Eye (tissue), 1 donor: ENCODE measurements at regions not wholly inside any gene's neighbourhood (a gene's known extent, or its start where the extent isn't known, plus 50 kb on each side); places are given as distances from the start of the nearest gene placed in this dataset.

Experiments used
- DNase-seq: peaks from one replicate; pipeline ENCODE4 v3.0.0-alpha.2; 2015

DNA sequence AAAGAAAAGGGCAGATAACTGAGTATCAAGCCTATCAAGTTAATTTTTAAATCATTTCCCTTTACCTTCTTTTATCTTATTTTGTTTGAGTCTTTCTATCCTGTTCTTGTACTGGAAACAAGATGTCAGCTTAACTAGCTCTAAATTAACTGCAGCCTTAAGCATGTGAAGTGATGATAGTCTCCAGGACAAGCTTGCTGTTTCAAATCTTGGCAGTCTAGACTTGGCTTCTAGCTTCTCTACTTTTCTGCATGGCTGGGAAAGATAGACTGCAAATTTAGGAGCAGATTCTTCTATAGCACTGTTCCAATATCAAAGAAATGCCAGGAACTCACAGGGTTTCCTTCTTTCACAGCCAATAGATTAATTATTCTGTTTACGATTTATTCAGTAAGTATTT is 1034.4 kb downstream of the TUSC7 start:
- DNase-seq: no peak

DNA sequence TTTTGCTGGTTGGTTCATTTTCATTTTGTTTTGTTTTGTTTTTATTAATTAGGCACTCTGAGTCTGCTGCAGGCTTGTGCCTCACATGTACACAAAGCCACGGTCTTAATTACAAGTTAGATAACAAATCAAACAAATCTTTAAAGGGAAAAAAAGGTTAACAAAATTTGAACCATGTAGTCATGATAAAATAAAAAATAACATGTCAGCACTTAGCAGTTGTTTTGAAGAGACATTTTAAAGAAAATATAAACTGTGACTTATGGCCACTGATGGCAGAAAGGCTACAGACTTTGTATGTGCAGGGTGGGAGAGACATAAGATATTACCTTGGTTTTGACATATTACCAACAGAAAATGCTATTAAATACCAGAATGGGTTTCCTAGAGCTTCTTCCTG is 1035.4 kb downstream of the TUSC7 start:
- no peak for DNase-seq

DNA sequence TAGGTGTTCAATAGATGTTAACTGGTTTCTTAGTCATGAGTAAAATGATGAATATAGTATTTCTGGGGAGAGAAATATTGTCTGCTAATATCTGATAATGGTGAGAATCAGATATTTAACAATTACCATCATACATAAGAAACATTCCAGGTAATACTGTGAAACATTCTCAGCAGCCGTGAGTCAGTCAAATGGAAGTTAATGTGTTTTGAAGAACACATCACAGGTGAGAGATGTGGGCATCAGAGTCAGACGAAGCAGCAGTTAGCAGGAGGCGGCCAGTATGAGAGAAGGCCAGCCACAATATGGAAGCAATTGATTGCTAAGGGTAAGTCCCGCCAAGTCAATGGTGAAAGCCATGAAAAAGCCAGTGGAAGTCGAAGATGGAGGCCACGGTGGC is 1035.9 kb downstream of the TUSC7 start:
- DNase-seq: no peak

DNA sequence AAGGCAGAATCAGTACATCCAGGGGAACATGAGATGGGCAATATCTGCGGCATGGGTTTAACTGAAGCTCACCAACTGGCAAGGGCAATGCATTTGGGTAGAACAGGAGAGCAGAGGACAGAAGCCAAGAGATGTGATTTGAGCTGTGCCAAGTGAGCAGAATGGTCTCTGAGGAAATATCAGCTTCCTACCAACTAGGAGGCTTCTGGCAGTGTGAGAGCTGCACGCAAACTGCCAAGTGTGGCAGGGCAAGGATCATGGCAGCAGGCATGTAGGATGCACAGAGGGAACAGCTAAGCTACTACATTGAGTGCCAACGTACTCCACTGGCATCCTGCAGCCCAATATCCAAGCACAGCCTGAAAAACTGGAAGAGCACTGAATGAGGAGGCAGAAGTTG is 1036.5 kb downstream of the TUSC7 start:
- no peak for DNase-seq

DNA sequence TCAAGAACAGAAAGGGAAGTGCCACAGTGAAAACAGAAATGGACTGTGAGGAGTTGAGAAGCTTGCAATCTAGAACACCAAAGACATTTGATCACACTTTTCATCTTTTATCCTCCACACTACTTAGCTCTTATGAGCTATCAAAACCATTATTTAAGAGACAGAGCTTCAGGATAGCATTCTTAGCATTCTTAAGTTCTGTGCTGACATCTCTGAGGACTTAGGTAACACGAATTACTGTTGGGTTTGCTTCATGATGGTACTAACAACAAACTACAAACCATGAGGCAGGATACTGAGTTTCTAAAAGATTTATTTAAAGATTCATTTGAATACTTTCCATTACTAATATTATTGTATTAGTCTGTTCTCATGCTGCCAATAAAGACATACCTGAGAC is 1038.6 kb downstream of the TUSC7 start:
- DNase-seq: no peak

DNA sequence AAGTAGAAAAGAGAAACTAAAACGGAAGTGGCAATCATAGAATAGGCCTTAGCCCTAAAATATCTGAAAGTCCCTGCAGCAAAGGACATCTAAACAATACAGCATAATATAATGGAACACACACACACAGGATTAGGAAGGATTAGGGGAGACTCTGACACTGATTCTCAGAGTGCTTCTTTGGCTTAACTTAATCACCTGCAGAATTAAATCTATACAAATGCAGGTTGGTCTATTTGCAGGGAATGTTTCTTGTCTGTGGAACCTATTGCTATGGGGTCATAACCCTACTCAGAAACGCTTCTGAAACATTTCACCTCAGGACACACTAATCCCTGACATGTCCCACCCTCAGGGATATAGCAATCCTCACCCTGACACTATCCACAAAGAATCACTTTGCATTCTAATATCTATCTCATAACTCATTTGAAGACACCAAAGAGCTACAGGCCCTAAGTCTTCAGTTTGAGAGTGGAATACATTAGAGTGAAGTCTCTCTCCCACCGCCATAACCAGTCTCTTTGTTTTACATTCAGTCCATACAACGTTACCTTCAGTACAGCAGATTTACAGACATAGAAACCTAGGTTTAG is 1041.2 kb downstream of the TUSC7 start:
- no peak for DNase-seq

DNA sequence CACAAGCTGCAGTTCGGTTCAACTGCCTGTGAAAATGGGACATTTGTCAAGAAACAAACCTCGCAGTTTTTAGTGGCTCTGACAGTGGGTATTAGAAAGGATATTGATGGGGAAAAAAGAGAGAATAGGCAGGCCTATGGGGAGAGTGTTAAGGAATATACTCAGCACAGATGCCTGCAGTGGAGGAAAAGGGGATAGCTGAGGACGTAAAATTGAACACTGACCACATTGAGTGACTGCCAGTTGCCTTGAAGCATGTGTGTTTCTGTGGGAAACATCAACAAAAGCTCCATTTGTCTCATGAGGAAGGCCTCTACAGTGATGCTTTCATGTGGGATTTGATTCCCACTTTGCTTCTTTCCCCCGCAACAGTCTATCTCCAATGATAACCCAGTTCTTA is 1042.1 kb downstream of the TUSC7 start:
- no peak for DNase-seq

GRCh38 chr3:117752984-117753717 is 1043.6 kb downstream of the TUSC7 start:
- no peak for DNase-seq

DNA sequence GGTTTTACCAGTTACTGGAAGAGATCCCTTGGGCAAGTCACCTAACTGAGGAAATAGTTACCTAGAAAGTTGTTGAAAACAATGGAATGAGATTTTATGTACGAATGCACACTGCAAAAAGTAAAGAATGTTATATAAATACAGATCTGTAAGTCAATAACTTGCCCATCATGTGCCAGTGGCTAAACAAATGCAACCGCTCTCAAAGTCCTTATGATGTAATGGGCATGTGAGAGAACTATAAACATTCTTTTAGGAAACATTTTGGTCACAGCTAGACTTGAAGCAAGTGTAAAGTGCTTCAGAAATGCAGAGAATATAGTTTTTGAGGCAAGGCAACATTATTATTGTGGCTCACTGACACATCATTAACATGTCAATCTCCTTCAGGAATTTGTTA is 1044.5 kb downstream of the TUSC7 start:
- DNase-seq: no peak

DNA sequence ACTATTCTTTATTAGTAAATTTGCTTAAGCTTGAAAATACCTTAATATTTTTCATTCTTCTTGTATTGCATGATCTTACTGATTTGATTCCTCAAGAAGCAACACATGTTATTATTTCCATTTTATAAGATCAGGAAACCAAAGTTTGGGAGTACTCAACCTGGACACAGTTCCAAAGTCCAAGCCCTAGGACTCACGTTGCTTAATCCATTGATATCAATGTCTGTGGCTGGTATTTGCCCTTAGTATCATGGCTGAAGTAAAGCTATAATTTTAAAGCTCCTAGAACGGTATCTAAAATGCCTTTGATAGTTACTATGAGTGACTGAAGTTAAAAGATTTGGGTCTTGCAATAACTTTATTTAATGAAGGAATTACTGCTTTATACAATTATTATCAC is 1045.3 kb downstream of the TUSC7 start:
- no peak for DNase-seq

- peak; percentile 29 for DNase-seq
These were observed 1047.0 kb downstream of the TUSC7 start for GRCh38 chr3:117756563-117756962.

DNA sequence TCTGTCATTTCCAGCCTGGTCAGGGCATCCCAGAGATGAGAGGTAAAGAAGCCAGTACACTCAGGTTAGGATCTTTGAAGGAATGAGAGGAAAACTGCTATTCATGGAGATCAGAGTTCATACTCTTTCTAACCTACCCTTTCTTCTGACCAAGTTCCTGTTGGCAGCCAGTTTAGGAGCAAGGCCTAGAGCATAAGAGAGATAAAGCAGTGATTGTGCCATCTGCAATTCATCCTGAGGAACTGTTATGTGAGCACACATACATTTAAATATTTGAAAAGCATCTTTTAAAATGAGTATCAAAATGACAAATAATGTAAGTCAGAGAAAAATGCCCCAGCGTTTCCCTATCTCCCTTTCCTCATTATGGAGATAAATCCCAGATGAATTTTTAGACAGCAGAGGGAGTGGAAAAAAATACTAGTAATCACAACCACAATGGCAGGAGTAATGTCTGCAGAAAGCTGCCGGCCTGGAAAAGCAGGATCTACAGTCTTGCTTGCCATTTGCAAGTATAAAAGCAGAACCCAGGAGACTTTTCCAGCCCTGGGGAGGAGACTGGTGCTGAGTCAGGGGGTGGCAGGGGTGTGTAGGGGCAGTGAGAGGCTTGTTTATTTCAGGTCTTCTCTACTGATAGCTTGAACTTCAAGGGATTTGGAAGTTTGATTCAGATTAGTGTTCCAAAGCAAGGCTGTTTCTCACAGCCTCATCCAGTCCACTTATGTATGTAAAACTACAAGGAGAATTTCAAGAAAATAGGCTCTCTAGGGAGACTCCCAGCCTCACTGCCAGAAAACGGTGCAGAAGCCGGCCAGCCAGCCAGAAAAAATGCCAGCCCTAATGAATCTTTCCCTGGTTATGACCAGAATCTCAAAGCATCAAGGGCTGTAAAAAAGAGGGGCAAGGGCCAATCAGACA is 1052.4 kb downstream of the TUSC7 start:
- peak; percentile 42 for DNase-seq

- peak; percentile 56 for DNase-seq
These were observed 1053.0 kb downstream of the TUSC7 start for GRCh38 chr3:117762621-117763037.

DNA sequence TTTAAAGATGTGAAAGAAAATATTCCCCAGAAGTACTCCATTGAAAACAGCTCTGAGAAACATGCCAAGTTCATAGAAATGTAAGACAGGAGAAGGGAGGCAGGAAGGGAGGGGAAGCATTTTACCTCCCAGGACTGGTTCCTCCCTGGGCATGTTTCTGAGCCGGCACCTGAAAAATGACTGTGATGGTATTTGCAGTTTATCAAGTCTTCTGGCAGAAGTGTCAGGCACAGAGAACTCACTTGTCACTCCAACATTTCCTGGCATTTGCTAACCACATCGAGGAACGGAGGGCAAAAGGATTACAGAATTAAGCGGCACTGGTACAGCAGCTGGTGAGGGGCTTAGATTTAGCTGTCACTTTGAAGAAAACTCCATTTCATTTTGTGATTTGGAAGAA is 1054.0 kb downstream of the TUSC7 start:
- DNase-seq: peak; percentile 26

DNA sequence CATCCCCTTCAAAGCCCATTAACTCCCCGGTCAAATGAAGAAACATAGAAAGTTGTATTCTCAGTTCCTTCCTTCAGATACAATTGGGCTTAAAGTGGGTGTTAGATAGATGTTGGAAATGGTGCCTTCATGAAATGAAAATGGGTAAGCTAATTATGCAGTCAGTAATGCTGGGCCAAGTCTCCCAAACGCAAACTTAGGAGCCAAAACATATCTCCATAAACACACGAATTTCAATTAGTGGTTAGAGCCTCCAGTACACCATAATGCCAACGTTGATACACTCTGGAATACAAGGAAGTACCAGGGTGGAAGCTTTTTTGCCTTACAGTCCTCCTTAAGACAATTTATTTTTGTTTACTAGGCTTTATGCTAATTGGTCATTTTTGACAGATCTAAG is 1059.0 kb downstream of the TUSC7 start:
- no peak for DNase-seq

DNA sequence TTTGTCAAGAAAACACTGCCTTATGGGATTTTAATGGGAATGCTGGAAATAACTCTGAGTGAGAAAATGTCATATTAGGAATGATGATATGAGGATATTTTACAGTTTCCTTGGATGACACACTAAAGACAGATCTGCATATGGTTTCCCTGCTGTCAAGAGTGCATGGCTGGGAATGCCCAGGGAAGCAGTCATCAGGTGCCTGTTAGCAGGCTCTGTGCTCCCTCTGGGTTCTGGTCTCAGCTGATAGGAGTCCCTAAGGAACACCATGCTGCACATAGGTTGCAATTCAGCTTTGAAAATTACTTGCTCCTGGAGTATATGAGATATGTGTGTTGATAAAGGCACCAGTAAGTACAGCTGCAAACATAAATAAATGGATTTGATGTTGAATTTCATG is 1064.6 kb downstream of the TUSC7 start:
- DNase-seq: no peak

DNA sequence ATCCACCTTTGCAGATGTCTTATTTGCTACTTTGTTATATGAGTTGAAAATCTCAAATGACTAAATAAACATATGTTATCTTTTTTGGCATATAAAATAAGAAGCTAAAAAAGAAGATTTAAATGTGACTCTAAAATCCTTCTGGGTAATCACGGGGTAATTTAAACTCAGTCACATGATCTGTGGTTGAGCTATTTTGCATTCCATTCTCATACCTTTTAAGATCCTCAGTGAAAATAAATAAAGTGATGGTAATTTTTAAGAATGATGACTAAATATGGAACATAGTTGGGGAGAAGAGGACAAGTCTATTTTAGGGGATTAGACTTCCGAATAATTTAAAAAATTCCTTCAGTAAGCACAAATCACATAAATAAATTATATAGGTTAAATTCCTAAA is 1076.8 kb downstream of the TUSC7 start:
- no peak for DNase-seq

- peak; percentile 75 for DNase-seq
These were observed 1078.5 kb downstream of the TUSC7 start for GRCh38 chr3:117788061-117788460.

GRCh38 chr3:117788506-117788905 is 1078.9 kb downstream of the TUSC7 start:
- no peak for DNase-seq

DNA sequence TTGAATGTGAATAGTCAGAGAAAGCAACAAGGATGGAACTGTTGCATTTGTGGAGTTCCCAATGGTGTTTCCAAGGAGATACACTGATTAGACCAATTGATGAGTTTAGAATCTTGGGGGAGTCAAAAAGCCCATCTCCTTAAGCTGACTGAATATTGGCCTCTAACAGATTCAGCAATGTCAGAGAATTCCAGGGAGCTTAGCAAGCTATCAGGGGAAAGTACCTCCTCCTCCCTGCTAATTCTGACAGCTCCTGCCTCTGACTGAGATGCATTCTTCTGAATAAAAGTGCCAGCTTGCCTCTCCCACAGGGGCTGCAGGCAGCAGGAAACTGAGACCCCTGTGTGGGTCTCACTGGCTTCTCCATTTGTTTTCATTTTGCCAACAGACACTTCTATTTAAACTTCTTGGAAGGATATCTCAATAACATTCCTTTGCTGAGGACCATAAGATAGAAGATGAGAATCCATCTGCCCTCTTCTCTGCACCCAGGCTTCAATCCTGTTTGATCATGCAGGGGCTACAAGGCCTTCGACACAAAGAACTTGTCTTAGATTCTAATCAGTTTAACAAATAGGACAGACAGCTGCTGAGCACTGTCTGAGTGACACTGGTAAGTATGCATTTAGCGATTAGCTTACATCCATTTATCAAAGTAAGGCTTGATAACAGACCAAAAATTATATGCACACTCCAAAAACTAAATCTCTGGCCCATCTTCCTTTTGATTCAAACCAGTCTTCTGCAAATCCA is 1080.8 kb downstream of the TUSC7 start:
- DNase-seq: peak; percentile 52

- no peak for DNase-seq
These were observed 1084.2 kb downstream of the TUSC7 start for GRCh38 chr3:117793622-117794265.

DNA sequence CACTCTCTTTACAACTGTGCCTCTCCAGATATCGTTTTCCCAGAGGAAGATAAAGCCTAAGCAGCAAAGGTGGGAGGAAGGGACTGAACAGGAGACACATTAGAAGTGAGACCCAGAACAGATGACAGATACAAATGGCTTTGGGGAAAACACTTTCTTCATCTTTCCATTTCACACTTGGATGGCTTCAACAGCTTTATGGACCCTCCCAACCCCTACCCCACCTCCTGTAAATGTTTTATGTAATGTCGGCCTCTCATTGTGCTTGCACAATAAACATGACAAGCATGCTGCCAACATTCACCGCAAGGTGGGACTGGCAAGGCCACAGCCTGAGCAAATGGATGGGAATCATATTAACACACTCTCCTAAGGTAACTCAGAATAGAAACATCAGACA is 1088.6 kb downstream of the TUSC7 start:
- peak; percentile 61 for DNase-seq
